Ishikawa (cell line): ENCODE measurements at regions not wholly inside any gene's neighbourhood (a gene's known extent, or its start where the extent isn't known, plus 50 kb on each side); places are given as distances from the start of the nearest gene placed in this dataset.

Source experiments
- CEBPB ChIP-seq: IDR thresholded peaks from 2 replicates; pipeline ENCODE4 v1.6.1; 2012
- CREB1 ChIP-seq: IDR thresholded peaks from 2 replicates; pipeline ENCODE4 v1.6.1; 2012; ENCODE audit warnings: low read depth
- EGR1 ChIP-seq: IDR thresholded peaks from 2 replicates; pipeline ENCODE4 v1.6.1; 2012
- EP300 ChIP-seq: IDR thresholded peaks from 2 replicates; pipeline ENCODE4 v1.6.1; 2012; ENCODE audit warnings: borderline replicate concordance
- FOXM1 ChIP-seq: IDR thresholded peaks from 2 replicates; pipeline ENCODE4 v1.6.1; 2012; ENCODE audit warnings: low read depth, borderline replicate concordance
- MAX ChIP-seq: IDR thresholded peaks from 2 replicates; pipeline ENCODE4 v1.6.1; 2012
- NFIC ChIP-seq: IDR thresholded peaks from 2 replicates; pipeline ENCODE4 v1.6.1; 2012
- RAD21 ChIP-seq: IDR thresholded peaks from 2 replicates; pipeline ENCODE4 v1.6.1; 2012; ENCODE audit warnings: low read depth
- REST ChIP-seq: IDR thresholded peaks from 2 replicates; pipeline ENCODE4 v1.6.1; 2012; ENCODE audit warnings: low read depth, mild to moderate bottlenecking
- TAF1 ChIP-seq: IDR thresholded peaks from 2 replicates; pipeline ENCODE4 v1.6.1; 2012; ENCODE audit warnings: low read depth, mild to moderate bottlenecking
- TCF12 ChIP-seq: IDR thresholded peaks from 2 replicates; pipeline ENCODE4 v1.6.1; 2012; ENCODE audit warnings: low read depth
- TEAD4 ChIP-seq: IDR thresholded peaks from 2 replicates; pipeline ENCODE4 v1.6.1; 2012
- YY1 ChIP-seq: IDR thresholded peaks from 2 replicates; pipeline ENCODE4 v1.6.1; 2012; ENCODE audit warnings: low read depth
- ZBTB7A ChIP-seq: IDR thresholded peaks from 2 replicates; pipeline ENCODE4 v1.6.1; 2012; ENCODE audit warnings: low read depth
- TF ChIP-seq, protein P1 (sequence below): IDR thresholded peaks from 2 replicates; pipeline ENCODE4 v1.6.1; 2012

GRCh38 chr19:30091456-30091855 lies 149.4 kb downstream of the URI1 start:
- TF ChIP-seq EP300 (no peak), ZBTB7A (no peak), CREB1 (no peak), TAF1 (no peak), CEBPB (no peak), YY1 (no peak), FOXM1 (no peak), REST (no peak), NFIC (no peak), MAX (no peak), TEAD4 (no peak)
- TF ChIP-seq, protein P1, sequence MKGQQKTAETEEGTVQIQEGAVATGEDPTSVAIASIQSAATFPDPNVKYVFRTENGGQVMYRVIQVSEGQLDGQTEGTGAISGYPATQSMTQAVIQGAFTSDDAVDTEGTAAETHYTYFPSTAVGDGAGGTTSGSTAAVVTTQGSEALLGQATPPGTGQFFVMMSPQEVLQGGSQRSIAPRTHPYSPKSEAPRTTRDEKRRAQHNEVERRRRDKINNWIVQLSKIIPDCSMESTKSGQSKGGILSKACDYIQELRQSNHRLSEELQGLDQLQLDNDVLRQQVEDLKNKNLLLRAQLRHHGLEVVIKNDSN: no peak

- TF ChIP-seq EGR1 (no peak), EP300 (no peak), REST (no peak), MAX (no peak), NFIC (no peak), TCF12 (no peak)
- TF ChIP-seq, protein P1: no peak
Measured at GRCh38 chr19:30091856-30092255, 149.8 kb downstream of the URI1 start.

- TF ChIP-seq CEBPB (no peak), FOXM1 (no peak), MAX (no peak), RAD21 (no peak), EP300 (no peak), TAF1 (no peak), CREB1 (no peak), EGR1 (no peak), NFIC (no peak), TEAD4 (no peak), ZBTB7A (no peak), REST (no peak), TCF12 (no peak)
- TF ChIP-seq, protein P1: no peak
Measured at GRCh38 chr19:30092721-30093569, 150.9 kb downstream of the URI1 start.
